ENCODE measurements at regions not wholly inside any gene's neighbourhood (a gene's known extent, or its start where the extent isn't known, plus 50 kb on each side); places are given as distances from the start of the nearest gene placed in this dataset.

DNA sequence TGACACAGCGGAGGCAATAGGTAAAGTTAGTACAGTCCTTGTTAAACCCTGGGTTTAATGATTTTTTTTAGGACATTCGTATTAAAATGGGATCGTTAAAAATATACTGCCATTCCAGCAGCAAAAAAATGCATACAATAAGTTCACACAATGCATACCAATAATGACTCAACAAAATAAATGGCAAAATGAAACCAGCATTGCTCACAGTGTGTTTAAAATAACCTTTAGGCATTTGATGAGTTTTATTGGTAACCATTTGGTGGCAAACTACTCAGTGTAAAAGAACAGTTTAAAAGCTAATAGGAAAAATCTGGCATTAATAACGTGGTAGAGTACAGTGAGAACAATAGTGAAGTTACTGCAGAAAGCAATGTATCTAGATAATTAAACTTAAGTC lies 539.0 kb upstream of the PIK3C3 start:
- TF ChIP-seq TAF1 (IDR thresholded peaks at IDR 0.05; ENCODE audit: borderline replicate concordance, insufficient read depth, low read length) = no peak
- TF ChIP-seq FOXP2 (optimal IDR thresholded peaks at IDR 0.05; ENCODE audit: borderline replicate concordance, extremely low read depth, extremely low read length, insufficient read depth) = no peak
- TF ChIP-seq, protein P1, sequence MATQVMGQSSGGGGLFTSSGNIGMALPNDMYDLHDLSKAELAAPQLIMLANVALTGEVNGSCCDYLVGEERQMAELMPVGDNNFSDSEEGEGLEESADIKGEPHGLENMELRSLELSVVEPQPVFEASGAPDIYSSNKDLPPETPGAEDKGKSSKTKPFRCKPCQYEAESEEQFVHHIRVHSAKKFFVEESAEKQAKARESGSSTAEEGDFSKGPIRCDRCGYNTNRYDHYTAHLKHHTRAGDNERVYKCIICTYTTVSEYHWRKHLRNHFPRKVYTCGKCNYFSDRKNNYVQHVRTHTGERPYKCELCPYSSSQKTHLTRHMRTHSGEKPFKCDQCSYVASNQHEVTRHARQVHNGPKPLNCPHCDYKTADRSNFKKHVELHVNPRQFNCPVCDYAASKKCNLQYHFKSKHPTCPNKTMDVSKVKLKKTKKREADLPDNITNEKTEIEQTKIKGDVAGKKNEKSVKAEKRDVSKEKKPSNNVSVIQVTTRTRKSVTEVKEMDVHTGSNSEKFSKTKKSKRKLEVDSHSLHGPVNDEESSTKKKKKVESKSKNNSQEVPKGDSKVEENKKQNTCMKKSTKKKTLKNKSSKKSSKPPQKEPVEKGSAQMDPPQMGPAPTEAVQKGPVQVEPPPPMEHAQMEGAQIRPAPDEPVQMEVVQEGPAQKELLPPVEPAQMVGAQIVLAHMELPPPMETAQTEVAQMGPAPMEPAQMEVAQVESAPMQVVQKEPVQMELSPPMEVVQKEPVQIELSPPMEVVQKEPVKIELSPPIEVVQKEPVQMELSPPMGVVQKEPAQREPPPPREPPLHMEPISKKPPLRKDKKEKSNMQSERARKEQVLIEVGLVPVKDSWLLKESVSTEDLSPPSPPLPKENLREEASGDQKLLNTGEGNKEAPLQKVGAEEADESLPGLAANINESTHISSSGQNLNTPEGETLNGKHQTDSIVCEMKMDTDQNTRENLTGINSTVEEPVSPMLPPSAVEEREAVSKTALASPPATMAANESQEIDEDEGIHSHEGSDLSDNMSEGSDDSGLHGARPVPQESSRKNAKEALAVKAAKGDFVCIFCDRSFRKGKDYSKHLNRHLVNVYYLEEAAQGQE (IDR thresholded peaks at IDR 0.05; ENCODE audit: insufficient read depth in 1 of 2, low read depth in 2 of 2, low read length in 2 of 2) = no peak
- TF ChIP-seq SIN3A (IDR thresholded peaks at IDR 0.05; ENCODE audit: borderline replicate concordance, insufficient read depth, low read length) = no peak
- TF ChIP-seq POLR2AphosphoS5 (IDR thresholded peaks at IDR 0.05; ENCODE audit: low read depth, low read length) = no peak

DNA sequence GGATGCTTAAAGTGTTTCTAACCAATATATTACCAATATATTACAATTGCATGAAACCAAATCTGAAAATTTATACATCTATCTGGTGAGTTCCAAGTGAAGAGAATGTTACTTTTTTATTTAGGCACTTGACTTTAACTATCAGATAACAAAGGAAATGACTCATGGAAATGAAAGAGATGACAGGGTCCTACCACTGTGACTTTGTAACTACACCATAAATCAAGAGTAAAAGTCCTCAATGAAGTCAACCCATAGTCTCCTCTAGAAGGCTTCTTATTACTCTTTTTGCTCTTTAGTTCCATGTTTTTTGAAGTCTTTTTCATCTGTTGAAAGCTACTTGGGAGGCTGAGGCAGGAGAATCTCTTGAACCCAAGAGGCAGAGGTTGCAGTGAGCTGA lies 545.0 kb upstream of the PIK3C3 start:
- TF ChIP-seq SIN3A (IDR thresholded peaks at IDR 0.05; ENCODE audit: borderline replicate concordance, insufficient read depth, low read length) = no peak
- TF ChIP-seq POLR2AphosphoS5 (IDR thresholded peaks at IDR 0.05; ENCODE audit: low read depth, low read length) = no peak
- no peak for TF ChIP-seq TAF1 (IDR thresholded peaks at IDR 0.05; ENCODE audit: borderline replicate concordance, insufficient read depth, low read length)
- no peak for TF ChIP-seq FOXP2 (optimal IDR thresholded peaks at IDR 0.05; ENCODE audit: borderline replicate concordance, extremely low read depth, extremely low read length, insufficient read depth)
- TF ChIP-seq, protein P1 (IDR thresholded peaks at IDR 0.05; ENCODE audit: insufficient read depth in 1 of 2, low read depth in 2 of 2, low read length in 2 of 2) = no peak

DNA sequence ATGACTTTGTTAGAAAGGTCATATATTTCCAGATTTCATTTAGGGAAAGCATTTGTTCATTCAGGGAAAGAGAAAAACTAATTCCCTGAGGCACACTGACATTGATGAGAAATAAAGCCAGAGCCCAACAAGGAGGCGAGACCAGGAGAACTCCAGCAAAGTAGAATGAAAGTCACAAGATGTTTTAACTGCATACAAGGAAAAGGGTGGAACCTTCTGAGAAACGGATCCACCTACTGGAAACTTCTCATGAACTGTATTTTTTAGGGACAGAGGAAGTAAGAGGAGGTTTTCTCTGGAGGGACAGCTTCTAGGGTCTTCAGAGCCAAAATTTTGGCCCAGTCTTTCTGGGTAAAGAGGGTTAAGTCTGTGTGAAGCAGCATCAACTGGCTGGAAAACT lies 548.2 kb upstream of the PIK3C3 start:
- TF ChIP-seq FOXP2 (optimal IDR thresholded peaks at IDR 0.05; ENCODE audit: borderline replicate concordance, extremely low read depth, extremely low read length, insufficient read depth) = no peak
- TF ChIP-seq POLR2AphosphoS5 (IDR thresholded peaks at IDR 0.05; ENCODE audit: low read depth, low read length) = no peak
- no peak for TF ChIP-seq TAF1 (IDR thresholded peaks at IDR 0.05; ENCODE audit: borderline replicate concordance, insufficient read depth, low read length)
- no peak for TF ChIP-seq SIN3A (IDR thresholded peaks at IDR 0.05; ENCODE audit: borderline replicate concordance, insufficient read depth, low read length)
- TF ChIP-seq, protein P1 (IDR thresholded peaks at IDR 0.05; ENCODE audit: insufficient read depth in 1 of 2, low read depth in 2 of 2, low read length in 2 of 2) = no peak

DNA sequence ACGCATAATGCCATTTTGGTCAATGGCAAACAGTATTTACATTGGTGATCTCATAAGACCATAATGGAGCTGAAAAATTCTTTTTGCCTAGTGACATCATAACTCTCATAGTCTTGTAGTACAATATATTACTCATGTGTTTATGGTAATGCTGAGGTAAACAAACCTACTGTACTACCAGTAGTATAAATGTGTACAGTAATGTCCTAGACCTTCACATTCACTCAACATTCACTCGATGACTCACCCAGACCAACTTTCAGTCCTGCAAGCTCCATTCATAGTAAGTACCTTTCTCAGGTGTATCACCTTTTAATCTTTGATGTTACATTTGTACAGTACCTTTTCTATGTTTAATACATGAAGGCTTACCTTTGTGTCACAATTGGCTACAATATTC lies 558.2 kb upstream of the PIK3C3 start:
- TF ChIP-seq TAF1 (IDR thresholded peaks at IDR 0.05; ENCODE audit: borderline replicate concordance, insufficient read depth, low read length) (no peak), SIN3A (IDR thresholded peaks at IDR 0.05; ENCODE audit: borderline replicate concordance, insufficient read depth, low read length) (no peak), POLR2AphosphoS5 (IDR thresholded peaks at IDR 0.05; ENCODE audit: low read depth, low read length) (no peak), FOXP2 (optimal IDR thresholded peaks at IDR 0.05; ENCODE audit: borderline replicate concordance, extremely low read depth, extremely low read length, insufficient read depth) (no peak)
- TF ChIP-seq, protein P1 (IDR thresholded peaks at IDR 0.05; ENCODE audit: insufficient read depth in 1 of 2, low read depth in 2 of 2, low read length in 2 of 2) = no peak

DNA sequence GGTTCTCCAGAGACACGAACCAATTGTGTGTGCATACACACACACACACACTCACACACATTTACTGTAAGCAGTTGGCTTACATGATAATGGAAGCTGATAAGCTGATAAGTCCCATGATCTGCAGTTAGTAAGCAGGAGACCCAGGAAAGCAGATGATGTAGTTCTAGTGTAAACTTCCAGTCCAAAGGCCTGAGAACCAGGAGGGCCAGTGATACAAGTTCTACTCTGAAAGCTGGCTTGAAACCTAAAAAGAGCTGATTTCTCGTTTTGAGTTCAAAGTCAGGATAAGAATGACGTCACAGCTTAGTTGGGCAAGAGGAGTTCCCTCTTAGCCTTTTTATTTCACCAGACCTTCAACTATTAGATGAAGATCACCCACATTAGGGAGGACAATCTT lies 558.8 kb upstream of the PIK3C3 start:
- no peak for TF ChIP-seq FOXP2 (optimal IDR thresholded peaks at IDR 0.05; ENCODE audit: borderline replicate concordance, extremely low read depth, extremely low read length, insufficient read depth)
- TF ChIP-seq, protein P1 (IDR thresholded peaks at IDR 0.05; ENCODE audit: insufficient read depth in 1 of 2, low read depth in 2 of 2, low read length in 2 of 2) = no peak
- TF ChIP-seq POLR2AphosphoS5 (IDR thresholded peaks at IDR 0.05; ENCODE audit: low read depth, low read length) = no peak
- no peak for TF ChIP-seq TAF1 (IDR thresholded peaks at IDR 0.05; ENCODE audit: borderline replicate concordance, insufficient read depth, low read length)
- TF ChIP-seq SIN3A (IDR thresholded peaks at IDR 0.05; ENCODE audit: borderline replicate concordance, insufficient read depth, low read length) = no peak

Measured in PFSK-1 (cell line).